Jurkat, Clone E6-1 (cell line): ENCODE measurements at regions not wholly inside any gene's neighbourhood (a gene's known extent, or its start where the extent isn't known, plus 50 kb on each side); places are given as distances from the start of the nearest gene placed in this dataset.
"Not testable (repeated sequence)": the region's sequence is repeated elsewhere in the genome, so short reads cannot be mapped to it uniquely, and the experiment has no call there.

Source experiments
- DNase-seq: peaks from one replicate; pipeline ENCODE4 v3.0.0-alpha.2; 2011; ENCODE audit warnings: low read depth, low spot score
- H3K4me3 ChIP-seq: 2 replicates; pipeline ENCODE4 v1.5.1; 2011; ENCODE audit warnings: mild to moderate bottlenecking, low read length, control low read depth, moderate library complexity

GRCh38 chr17:21780293-21780888 lies 88.1 kb downstream of the KCNJ18 start:
- not testable (repeated sequence) for DNase-seq, H3K4me3 ChIP-seq

GRCh38 chr17:21780919-21781665 lies 88.8 kb downstream of the KCNJ18 start:
- not testable (repeated sequence) for DNase-seq, H3K4me3 ChIP-seq

GRCh38 chr17:21781666-21782024 lies 89.3 kb downstream of the KCNJ18 start:
- H3K4me3 ChIP-seq: not testable (repeated sequence)

GRCh38 chr17:21782107-21782506 lies 89.8 kb downstream of the KCNJ18 start:
- DNase-seq, H3K4me3 ChIP-seq: not testable (repeated sequence)

More at GRCh38 chr17:21781666-21782024, 89.3 kb downstream of the KCNJ18 start:
- DNase-seq: not testable (repeated sequence)

GRCh38 chr17:21782604-21783003 lies 90.3 kb downstream of the KCNJ18 start:
- DNase-seq, H3K4me3 ChIP-seq: not testable (repeated sequence)

- H3K4me3 ChIP-seq, DNase-seq: not testable (repeated sequence)
These were observed 90.7 kb downstream of the KCNJ18 start for GRCh38 chr17:21783017-21783416.

GRCh38 chr17:21814272-21814671 lies 121.9 kb downstream of the KCNJ18 start:
- not testable (repeated sequence) for H3K4me3 ChIP-seq, DNase-seq

- DNase-seq: no peak
- H3K4me3 ChIP-seq: no peak overlapping the region
These were observed 122.5 kb downstream of the KCNJ18 start for GRCh38 chr17:21814776-21815175.

GRCh38 chr17:21815352-21816063 lies 123.2 kb downstream of the KCNJ18 start:
- DNase-seq: no peak

GRCh38 chr17:21816592-21817567 lies 124.6 kb downstream of the KCNJ18 start:
- H3K4me3 ChIP-seq: no peak overlapping the region
- no peak for DNase-seq

More at GRCh38 chr17:21815352-21816063, 123.2 kb downstream of the KCNJ18 start:
- H3K4me3 ChIP-seq: no peak overlapping the region

GRCh38 chr17:21817791-21818364 lies 125.6 kb downstream of the KCNJ18 start:
- H3K4me3 ChIP-seq: no peak overlapping the region
- no peak for DNase-seq

GRCh38 chr17:21823090-21823489 lies 130.8 kb downstream of the KCNJ18 start:
- DNase-seq: no peak
- H3K4me3 ChIP-seq: no peak overlapping the region

- no peak overlapping the region for H3K4me3 ChIP-seq
- DNase-seq: no peak
These were observed 131.3 kb downstream of the KCNJ18 start for GRCh38 chr17:21823643-21824042.

GRCh38 chr17:21841839-21842238 lies 149.5 kb downstream of the KCNJ18 start:
- no peak for DNase-seq
- no peak overlapping the region for H3K4me3 ChIP-seq

- no peak for DNase-seq
These were observed 150.3 kb downstream of the KCNJ18 start for GRCh38 chr17:21842332-21843317.

GRCh38 chr17:21843318-21843865 lies 151.1 kb downstream of the KCNJ18 start:
- no peak overlapping the region for H3K4me3 ChIP-seq
- DNase-seq: no peak

More at GRCh38 chr17:21842332-21843317, 150.3 kb downstream of the KCNJ18 start:
- H3K4me3 ChIP-seq: no peak overlapping the region

GRCh38 chr17:21843951-21844590 lies 151.7 kb downstream of the KCNJ18 start:
- no peak overlapping the region for H3K4me3 ChIP-seq
- no peak for DNase-seq
